ENCODE measurements at regions not wholly inside any gene's neighbourhood (a gene's known extent, or its start where the extent isn't known, plus 50 kb on each side); places are given as distances from the start of the nearest gene placed in this dataset.

DNA sequence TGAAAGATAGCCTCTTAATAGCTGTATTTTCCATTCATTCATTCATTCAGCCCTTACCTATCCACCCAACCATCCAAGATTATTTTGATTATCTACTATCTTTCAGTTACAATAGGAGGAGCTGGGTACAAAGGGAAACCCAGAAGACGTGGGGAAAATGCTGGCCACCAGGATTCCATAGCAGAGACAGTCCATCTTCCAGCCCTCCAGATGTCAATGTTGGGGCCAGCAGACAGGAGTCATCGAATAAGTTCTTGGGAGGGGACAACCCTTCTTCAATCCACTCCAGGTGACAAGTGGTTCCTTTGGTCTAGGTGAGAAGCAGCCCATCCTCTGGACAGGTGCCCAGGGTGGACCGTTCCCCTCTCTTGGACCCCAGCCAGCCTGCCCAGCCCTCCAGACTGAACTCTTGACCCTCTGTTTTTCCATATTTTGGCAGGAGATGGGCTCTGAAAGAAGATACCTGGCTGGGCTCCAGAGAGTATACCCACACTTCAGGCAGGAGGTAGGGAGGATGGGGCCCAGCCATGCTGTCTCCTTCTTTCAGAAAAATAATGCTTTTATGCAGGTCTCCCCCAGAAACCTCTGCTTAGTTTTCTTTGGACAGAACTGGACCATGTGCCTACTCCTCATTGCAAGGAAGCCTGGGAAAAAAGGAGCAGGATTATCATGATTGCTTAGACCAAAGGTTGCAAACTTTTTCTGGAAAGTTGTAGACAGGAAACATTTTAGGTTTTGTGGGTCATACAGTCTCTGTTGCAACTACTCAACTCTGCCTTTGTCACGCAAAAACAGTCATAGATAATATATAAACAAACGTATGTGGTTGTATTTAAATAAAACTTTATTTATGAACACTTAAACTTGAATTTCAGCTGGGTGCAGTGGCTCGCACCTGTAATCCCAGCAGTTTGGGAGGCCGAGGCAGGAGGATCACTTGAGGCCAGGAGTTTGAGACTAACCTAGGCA, 95.5 kb upstream of the SMNDC1 start:
- Histone ChIP-seq H3K4me1 (ENCODE audit: control insufficient read depth, insufficient read depth, low read length) (no peaks in the 10 kb centered on the region), H3K27ac (ENCODE audit: extremely low read depth, low read depth, low read length) (no peak overlapping the region), H3K9me3 (ENCODE audit: control insufficient read depth, insufficient read depth, low read depth, low read length) (no peaks in the 10 kb centered on the region), H3K36me3 (ENCODE audit: control insufficient read depth in 2 of 2, insufficient read depth in 1 of 2, low read length in 2 of 2) (no peaks in the 10 kb centered on the region), H3K4me3 (ENCODE audit: low read depth, low read length) (no peak overlapping the region)
- CTCF ChIA-PET = interaction anchor here (0.7 kb wide), 1 partner anchor 824 kb away, joined by 3 read pairs; no protein-coding TSS in a partner anchor
- TF ChIP-seq PRDM2 (tag by site-specific recombination; IDR thresholded peaks at IDR 0.05; ENCODE audit: borderline replicate concordance) = no peak
- TF ChIP-seq, protein P1, sequence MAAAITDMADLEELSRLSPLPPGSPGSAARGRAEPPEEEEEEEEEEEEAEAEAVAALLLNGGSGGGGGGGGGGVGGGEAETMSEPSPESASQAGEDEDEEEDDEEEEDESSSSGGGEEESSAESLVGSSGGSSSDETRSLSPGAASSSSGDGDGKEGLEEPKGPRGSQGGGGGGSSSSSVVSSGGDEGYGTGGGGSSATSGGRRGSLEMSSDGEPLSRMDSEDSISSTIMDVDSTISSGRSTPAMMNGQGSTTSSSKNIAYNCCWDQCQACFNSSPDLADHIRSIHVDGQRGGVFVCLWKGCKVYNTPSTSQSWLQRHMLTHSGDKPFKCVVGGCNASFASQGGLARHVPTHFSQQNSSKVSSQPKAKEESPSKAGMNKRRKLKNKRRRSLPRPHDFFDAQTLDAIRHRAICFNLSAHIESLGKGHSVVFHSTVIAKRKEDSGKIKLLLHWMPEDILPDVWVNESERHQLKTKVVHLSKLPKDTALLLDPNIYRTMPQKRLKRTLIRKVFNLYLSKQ (tag by site-specific recombination; IDR thresholded peaks at IDR 0.05; ENCODE audit: borderline replicate concordance) = no peak
- TF ChIP-seq ZNF391 (tag by site-specific recombination; IDR thresholded peaks at IDR 0.05; ENCODE audit: borderline replicate concordance, low read depth) = no peak
- TF ChIP-seq, protein P2, sequence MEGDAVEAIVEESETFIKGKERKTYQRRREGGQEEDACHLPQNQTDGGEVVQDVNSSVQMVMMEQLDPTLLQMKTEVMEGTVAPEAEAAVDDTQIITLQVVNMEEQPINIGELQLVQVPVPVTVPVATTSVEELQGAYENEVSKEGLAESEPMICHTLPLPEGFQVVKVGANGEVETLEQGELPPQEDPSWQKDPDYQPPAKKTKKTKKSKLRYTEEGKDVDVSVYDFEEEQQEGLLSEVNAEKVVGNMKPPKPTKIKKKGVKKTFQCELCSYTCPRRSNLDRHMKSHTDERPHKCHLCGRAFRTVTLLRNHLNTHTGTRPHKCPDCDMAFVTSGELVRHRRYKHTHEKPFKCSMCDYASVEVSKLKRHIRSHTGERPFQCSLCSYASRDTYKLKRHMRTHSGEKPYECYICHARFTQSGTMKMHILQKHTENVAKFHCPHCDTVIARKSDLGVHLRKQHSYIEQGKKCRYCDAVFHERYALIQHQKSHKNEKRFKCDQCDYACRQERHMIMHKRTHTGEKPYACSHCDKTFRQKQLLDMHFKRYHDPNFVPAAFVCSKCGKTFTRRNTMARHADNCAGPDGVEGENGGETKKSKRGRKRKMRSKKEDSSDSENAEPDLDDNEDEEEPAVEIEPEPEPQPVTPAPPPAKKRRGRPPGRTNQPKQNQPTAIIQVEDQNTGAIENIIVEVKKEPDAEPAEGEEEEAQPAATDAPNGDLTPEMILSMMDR (tag by site-specific recombination; IDR thresholded peaks at IDR 0.05) = no peak
- no peak for TF ChIP-seq ZNF433 (tag by site-specific recombination; IDR thresholded peaks at IDR 0.05; ENCODE audit: low read depth)
- no peak for TF ChIP-seq ZNF626 (tag by site-specific recombination; IDR thresholded peaks at IDR 0.05)
- no peak for TF ChIP-seq ZSCAN5A (tag by site-specific recombination; IDR thresholded peaks at IDR 0.05)
- no peak for TF ChIP-seq ZNF426 (tag by site-specific recombination; IDR thresholded peaks at IDR 0.05)
- TF ChIP-seq ZNF792 (tag by site-specific recombination; IDR thresholded peaks at IDR 0.05) = no peak
- TF ChIP-seq ZNF658 (tag by site-specific recombination; IDR thresholded peaks at IDR 0.05) = no peak
- TF ChIP-seq KLF16 (tag by site-specific recombination; IDR thresholded peaks at IDR 0.05) = no peak
- no peak for TF ChIP-seq KLF7 (tag by site-specific recombination; IDR thresholded peaks at IDR 0.05; ENCODE audit: borderline replicate concordance)
- no peak for TF ChIP-seq PATZ1 (tag by site-specific recombination; IDR thresholded peaks at IDR 0.05)
- no peak for TF ChIP-seq ZNF350 (tag by site-specific recombination; IDR thresholded peaks at IDR 0.05)
- TF ChIP-seq, protein P3, sequence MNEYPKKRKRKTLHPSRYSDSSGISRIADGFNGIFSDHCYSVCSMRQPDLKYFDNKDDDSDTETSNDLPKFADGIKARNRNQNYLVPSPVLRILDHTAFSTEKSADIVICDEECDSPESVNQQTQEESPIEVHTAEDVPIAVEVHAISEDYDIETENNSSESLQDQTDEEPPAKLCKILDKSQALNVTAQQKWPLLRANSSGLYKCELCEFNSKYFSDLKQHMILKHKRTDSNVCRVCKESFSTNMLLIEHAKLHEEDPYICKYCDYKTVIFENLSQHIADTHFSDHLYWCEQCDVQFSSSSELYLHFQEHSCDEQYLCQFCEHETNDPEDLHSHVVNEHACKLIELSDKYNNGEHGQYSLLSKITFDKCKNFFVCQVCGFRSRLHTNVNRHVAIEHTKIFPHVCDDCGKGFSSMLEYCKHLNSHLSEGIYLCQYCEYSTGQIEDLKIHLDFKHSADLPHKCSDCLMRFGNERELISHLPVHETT (tag by site-specific recombination; IDR thresholded peaks at IDR 0.05) = no peak
- POLR2A ChIA-PET = no interaction called here
